HEK293T (cell line): ENCODE measurements at regions not wholly inside any gene's neighbourhood (a gene's known extent, or its start where the extent isn't known, plus 50 kb on each side); places are given as distances from the start of the nearest gene placed in this dataset.

Source experiments
- BHLHE40 ChIP-seq: fragments of 450-650 bp; IDR thresholded peaks from 2 replicates; pipeline ENCODE4 v1.6.1; 2016; ENCODE audit warnings: mild to moderate bottlenecking, moderate library complexity, borderline replicate concordance
- CTBP1 ChIP-seq: fragments of 450-650 bp; IDR thresholded peaks from 2 replicates; pipeline ENCODE4 v1.6.1; 2016; ENCODE audit warnings: borderline replicate concordance
- TARDBP ChIP-seq: fragments of 450-650 bp; IDR thresholded peaks from 2 replicates; pipeline ENCODE4 v1.6.1; 2016

GRCh38 chr3:153744889-153745288, 376.3 kb upstream of the ARHGEF26 start:
- TF ChIP-seq TARDBP (no peak), BHLHE40 (no peak), CTBP1 (no peak)
